Heart left ventricle (tissue), 16 donors: ENCODE measurements at regions not wholly inside any gene's neighbourhood (a gene's known extent, or its start where the extent isn't known, plus 50 kb on each side); places are given as distances from the start of the nearest gene placed in this dataset.

Source experiments
- ATAC-seq, 4 donors: fragments of 200-7000 bp; cut with Tn5 transposase; one replicate each; pipeline ENCODE4 v1.9.1; 2020 to 2022; ENCODE audit warnings: moderate library complexity in 4 of 4, mild to moderate bottlenecking in 3 of 4, moderate number of reproducible peaks in 1 of 4
- DNase-seq, 5 donors: peaks; one replicate each; pipeline ENCODE4 v3.0.0-alpha.2; 2020
- H3K27ac ChIP-seq, 12 donors: fragments of 200-600 bp; sonication (generic) in 4 of 12; one replicate each; pipeline versions ENCODE4 v1.5.0 to v1.8.0; 2016 to 2022; ENCODE audit warnings: mild to moderate bottlenecking in 2 of 12
- H3K27me3 ChIP-seq, 9 donors: fragments of 200-600 bp; sonication (generic) in 2 of 9; one replicate each; pipeline versions ENCODE4 v1.5.1 to v1.8.0; 2016 to 2022; ENCODE audit warnings: mild to moderate bottlenecking in 3 of 9
- H3K36me3 ChIP-seq, 9 donors: fragments of 200-600 bp; sonication (generic) in 2 of 9; one replicate each; pipeline versions ENCODE4 v1.5.0 to v1.8.0; 2018 to 2022; ENCODE audit warnings: mild to moderate bottlenecking in 2 of 9
- H3K4me1 ChIP-seq, 12 donors: fragments of 200-600 bp; sonication (generic) in 4 of 12; one replicate each; pipeline versions ENCODE4 v1.5.0 to v1.8.0; 2016 to 2022; ENCODE audit warnings: mild to moderate bottlenecking in 3 of 12
- H3K4me3 ChIP-seq, 12 donors: fragments of 200-600 bp; sonication (generic) in 4 of 12; one replicate each; pipeline versions ENCODE4 v1.5.0 to v1.8.0; 2017 to 2022; ENCODE audit warnings: mild to moderate bottlenecking in 9 of 12, moderate library complexity in 4 of 12
- H3K9me3 ChIP-seq, 12 donors: fragments of 200-600 bp; sonication (generic) in 4 of 12; one replicate each; pipeline versions ENCODE4 v1.5.0 to v1.8.0; 2016 to 2022; ENCODE audit warnings: mild to moderate bottlenecking in 1 of 12
- POLR2A ChIP-seq, 2 donors: fragments of 450-650 bp; IDR thresholded peaks; one replicate each; pipeline ENCODE4 v1.6.1; 2017; ENCODE audit warnings: antibody characterized with exemption in 2 of 2, mild to moderate bottlenecking in 2 of 2, moderate library complexity in 2 of 2
- whole genome bisulfite sequencing, 4 donors: extraction: QIAGEN DNeasy Blood & Tissue Kit in 2 of 4; methylation state at CpG; one replicate each; pipeline versions ENCODE4 v1.1.5 to v1.1.7; 2013 to 2018; 5-methylcytosine and 5-hydroxymethylcytosine counted together
- intact Hi-C, 10 donors: fragments of 100-400 bp; cut with DNase I; formaldehyde crosslinking; loops; one replicate each; pipeline versions ENCODE4 v1.11.1 to v1.14.2; 2022
- TF ChIP-seq, protein P1 (sequence below), 12 donors: fragments of 200-600 bp; sonication (generic) in 4 of 12; IDR thresholded peaks; one replicate each; pipeline versions ENCODE4 v1.5.0 to v1.8.0; 2018 to 2022; ENCODE audit warnings: antibody characterized with exemption in 12 of 12, mild to moderate bottlenecking in 5 of 12
- donor health status: ischemic (EF 13 %, LVEDD 7.1; RV severe dilation, severe dysfunction).
- donor health status: healthy with polysubstance abuse.
- donor health status: DM: no; HTN: yes; CAD: no.
- donor health status: DM: no; HTN: no; CAD: no.
- donor health status: ischemic (EF 25% LVEDD 6.9; RV normal size, moderate dysfunction).
- donor health status: ischemic (EF 25% LVEDD 5.7; RV mildly dilated, moderate dysfunction).
- donor health status: healthy.
- donor health status: DM: yes; HTN: yes; CAD: no.
- donor health status: ischemic (EF 35%, LVEDD 5.7; RV mildly dilated, moderate dysfunction).
- donor health status: nonischemic (EF 11% LVEDD 7.7; RV severe dilation, severe dysfunction).
- donor health status: DM: yes; HTN: yes; CAD: no.
- donor health status: PGD.
- donor health status: ischemic (EF 29% LVEDD 5.4; RV normal size, mild dysfunction).
- donor health status: nonischemic (EF 23%, LVEDD 6.1; RV moderate dilation, normal function).

DNA sequence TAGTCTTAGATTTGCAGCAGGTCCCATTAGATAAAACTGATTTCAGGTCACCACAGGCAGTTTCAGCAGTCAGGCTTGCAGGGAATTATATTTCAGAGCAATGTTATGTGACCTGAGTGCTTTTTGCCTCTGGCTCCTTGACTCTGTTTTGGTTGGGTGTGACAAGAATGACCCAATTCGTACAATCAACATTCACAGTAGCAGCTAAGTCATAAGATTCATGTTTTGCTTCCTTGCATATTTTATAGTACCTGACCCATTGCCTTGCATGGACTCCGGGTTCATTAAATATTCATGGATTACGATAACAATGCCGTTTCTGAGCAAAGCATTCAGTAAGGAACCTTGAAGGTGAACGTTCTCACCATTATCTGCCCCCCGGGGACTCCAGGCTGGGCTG is 152.0 kb upstream of the CST7 start:
- H3K4me1 ChIP-seq = no peaks in the 10 kb centered on the region
- H3K36me3 ChIP-seq = no peaks in the 10 kb centered on the region
- no peak for TF ChIP-seq POLR2A (IDR thresholded peaks at IDR 0.05)
- TF ChIP-seq, protein P1, sequence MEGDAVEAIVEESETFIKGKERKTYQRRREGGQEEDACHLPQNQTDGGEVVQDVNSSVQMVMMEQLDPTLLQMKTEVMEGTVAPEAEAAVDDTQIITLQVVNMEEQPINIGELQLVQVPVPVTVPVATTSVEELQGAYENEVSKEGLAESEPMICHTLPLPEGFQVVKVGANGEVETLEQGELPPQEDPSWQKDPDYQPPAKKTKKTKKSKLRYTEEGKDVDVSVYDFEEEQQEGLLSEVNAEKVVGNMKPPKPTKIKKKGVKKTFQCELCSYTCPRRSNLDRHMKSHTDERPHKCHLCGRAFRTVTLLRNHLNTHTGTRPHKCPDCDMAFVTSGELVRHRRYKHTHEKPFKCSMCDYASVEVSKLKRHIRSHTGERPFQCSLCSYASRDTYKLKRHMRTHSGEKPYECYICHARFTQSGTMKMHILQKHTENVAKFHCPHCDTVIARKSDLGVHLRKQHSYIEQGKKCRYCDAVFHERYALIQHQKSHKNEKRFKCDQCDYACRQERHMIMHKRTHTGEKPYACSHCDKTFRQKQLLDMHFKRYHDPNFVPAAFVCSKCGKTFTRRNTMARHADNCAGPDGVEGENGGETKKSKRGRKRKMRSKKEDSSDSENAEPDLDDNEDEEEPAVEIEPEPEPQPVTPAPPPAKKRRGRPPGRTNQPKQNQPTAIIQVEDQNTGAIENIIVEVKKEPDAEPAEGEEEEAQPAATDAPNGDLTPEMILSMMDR (IDR thresholded peaks at IDR 0.05) = no peak
- H3K9me3 ChIP-seq = no peaks in the 10 kb centered on the region
- ATAC-seq (no peak), DNase-seq (peak in 1 of 5 donors; percentile 5)
- peaks cover 0 to 9% (median 0%) of the 10 kb centered on the region in 9 donors for H3K27me3 ChIP-seq
- intact Hi-C loops = no loop called here
- H3K4me3 ChIP-seq = no peak overlapping the region
- 75 to 80% (median 78%) methylated on average over 6 of the region's 6 CpGs for WGBS, 4 donors
- no peak overlapping the region for H3K27ac ChIP-seq

DNA sequence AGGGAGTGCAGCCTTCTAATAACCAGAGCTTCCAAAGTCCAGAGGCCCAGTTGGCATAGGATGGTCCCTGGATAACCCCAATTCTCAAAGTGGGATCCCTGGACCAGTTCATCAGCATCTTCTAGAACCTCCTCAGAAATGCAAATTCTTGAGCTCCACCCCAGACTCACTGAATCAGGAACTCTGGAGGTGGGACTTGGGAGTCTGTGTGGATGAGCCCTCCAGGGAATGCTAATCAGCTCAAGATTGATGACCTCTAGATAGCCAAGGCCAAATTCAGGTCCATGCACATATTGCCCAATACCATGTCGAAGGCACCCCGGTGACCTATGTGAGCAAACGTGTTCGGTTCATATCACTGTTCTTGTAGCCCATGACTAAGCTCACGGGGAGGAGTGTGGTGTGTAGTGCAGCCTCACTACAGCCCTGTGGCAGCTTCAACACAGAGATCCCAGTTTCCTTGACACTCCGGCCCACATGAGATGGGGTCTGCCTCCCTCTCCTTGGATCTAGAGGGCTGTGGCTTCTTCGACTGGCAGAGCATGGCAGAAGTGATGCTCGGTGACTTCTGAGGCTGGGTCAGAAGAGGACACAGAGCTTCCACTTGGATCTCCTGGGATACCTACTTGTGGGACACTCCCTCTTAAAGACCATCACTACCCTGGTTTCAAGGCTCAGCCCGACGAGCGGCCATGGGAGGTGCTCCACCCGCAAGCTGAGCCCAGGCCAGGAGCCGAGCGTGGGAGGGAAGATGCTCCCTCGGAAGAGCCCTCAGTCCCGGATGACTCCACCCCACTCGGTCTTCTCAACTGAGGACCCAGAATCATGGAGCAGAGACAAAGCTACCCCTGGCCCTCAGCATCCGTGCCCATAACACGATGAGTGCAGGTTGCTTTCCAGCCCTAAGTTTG is 151.1 kb upstream of the CST7 start:
- Histone ChIP-seq H3K36me3 (no peaks in the 10 kb centered on the region), H3K4me1 (no peaks in the 10 kb centered on the region), H3K4me3 (no peak overlapping the region), H3K27me3 (peaks cover 0 to 5% (median 0%) of the 10 kb centered on the region in 9 donors), H3K9me3 (no peaks in the 10 kb centered on the region), H3K27ac (no peak overlapping the region)
- 86 to 91% (median 89%) methylated on average over 13 to 19 of the region's 19 CpGs for WGBS, 4 donors
- DNase-seq = no peak
- intact Hi-C loops = no loop called here
- TF ChIP-seq, protein P1 (IDR thresholded peaks at IDR 0.05) = no peak
- TF ChIP-seq POLR2A (IDR thresholded peaks at IDR 0.05) = no peak
- ATAC-seq = no peak

DNA sequence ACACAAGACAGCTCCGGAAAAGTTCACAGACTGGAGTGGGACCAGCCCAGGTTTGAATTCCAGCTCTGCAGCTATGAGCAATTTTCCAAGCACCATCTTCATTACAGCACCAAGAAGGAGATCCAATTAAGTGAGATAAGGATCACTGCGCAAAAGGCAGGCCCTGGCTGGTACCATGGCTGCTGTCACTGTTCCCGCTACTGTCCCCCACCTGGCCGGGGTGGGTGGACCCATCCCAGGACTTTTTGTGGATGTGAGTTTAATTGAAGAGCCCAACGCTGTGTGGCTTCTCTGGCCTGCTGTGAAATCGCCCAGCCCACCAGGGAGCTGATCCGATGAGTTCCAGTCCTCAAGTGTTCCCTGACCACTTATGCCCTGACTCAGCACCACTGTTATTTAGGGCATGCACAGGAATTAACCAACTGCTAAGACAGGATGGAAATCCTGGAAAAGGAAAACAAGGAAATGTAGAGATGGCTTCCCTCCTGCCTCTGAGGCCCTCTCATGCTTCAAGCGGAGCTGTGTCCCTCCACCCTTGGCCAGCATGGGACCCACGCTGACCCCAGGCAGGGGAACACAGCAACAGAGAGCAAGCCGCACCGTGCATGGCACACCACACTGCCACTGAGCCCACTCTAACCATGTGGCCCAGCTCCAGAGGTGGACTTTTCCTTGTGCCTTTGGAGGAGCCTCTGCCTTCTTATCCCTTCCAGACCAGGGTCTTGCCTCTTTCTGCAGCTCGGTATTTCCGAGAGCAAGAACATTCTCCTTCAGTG is 150.0 kb upstream of the CST7 start:
- no peak for TF ChIP-seq POLR2A (IDR thresholded peaks at IDR 0.05)
- TF ChIP-seq, protein P1 (IDR thresholded peaks at IDR 0.05) = no peak
- Histone ChIP-seq H3K4me3 (no peak overlapping the region), H3K27me3 (peaks cover 0 to 5% (median 0%) of the 10 kb centered on the region in 9 donors), H3K36me3 (no peaks in the 10 kb centered on the region), H3K4me1 (no peaks in the 10 kb centered on the region), H3K27ac (no peak overlapping the region), H3K9me3 (no peaks in the 10 kb centered on the region)
- ATAC-seq (no peak), DNase-seq (no peak)
- WGBS, 4 donors = 86 to 90% (median 87%) methylated on average over 13 of the region's 13 CpGs
- intact Hi-C loops = no loop called here

DNA sequence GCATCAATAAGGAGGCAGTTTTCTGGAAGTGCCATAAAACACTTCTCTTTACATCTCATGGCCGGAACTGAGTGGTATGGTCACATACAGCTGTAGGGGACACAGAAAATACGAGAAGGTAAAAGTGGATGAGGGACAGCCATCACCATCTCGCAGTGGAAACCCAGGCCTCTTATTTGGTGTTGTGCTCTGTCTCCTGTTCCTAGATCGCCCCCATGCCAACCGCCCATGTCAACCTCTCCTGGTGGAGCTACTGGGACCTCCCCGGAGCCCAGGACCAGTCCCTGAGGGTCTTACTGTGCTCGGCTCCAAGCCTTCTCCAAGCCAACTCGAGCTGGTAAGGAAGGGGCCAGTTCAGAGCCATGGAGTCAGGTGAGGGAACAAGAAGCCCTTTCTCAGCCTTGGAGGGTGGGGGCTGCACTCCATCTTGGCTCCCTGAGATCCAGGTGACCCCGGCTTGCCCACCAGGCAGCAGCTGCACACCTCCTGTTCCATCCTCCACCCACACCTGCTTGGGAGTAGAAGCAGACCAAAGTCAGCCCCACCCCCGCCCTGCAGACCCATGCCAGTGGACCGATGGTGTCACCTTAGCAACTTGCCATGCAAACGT is 149.0 kb upstream of the CST7 start:
- ATAC-seq = no peak
- no peak overlapping the region for H3K4me3 ChIP-seq
- no peaks in the 10 kb centered on the region for H3K36me3 ChIP-seq
- 79 to 93% (median 82%) methylated on average over 12 of the region's 12 CpGs for WGBS, 4 donors
- H3K27ac ChIP-seq = no peak overlapping the region
- H3K4me1 ChIP-seq = no peaks in the 10 kb centered on the region
- peak in 1 of 5 donors; percentile 49 for DNase-seq
- H3K27me3 ChIP-seq = peaks cover 0 to 5% (median 0%) of the 10 kb centered on the region in 9 donors
- intact Hi-C loops = no loop called here
- no peaks in the 10 kb centered on the region for H3K9me3 ChIP-seq
- TF ChIP-seq, protein P1 (IDR thresholded peaks at IDR 0.05) = no peak
- no peak for TF ChIP-seq POLR2A (IDR thresholded peaks at IDR 0.05)
